ENCODE measurements at regions not wholly inside any gene's neighbourhood (a gene's known extent, or its start where the extent isn't known, plus 50 kb on each side); places are given as distances from the start of the nearest gene placed in this dataset.

- Mint-ChIP-seq H3K27me3 (ENCODE audit: unreplicated experiment) (peaks cover 100% of the 10 kb centered on the region), H3K36me3 (ENCODE audit: insufficient read depth, unreplicated experiment) (no peaks in the 10 kb centered on the region), H3K27ac (ENCODE audit: unreplicated experiment) (no peak overlapping the region), H3K4me1 (ENCODE audit: low read depth, unreplicated experiment) (no peaks in the 10 kb centered on the region), H3K4me3 (ENCODE audit: low read depth, unreplicated experiment) (no peak overlapping the region), H3K9me3 (ENCODE audit: low read depth, unreplicated experiment) (no peaks in the 10 kb centered on the region)
- CTCF ChIA-PET, result interaction anchor here (0.6 to 0.7 kb wide), 2 partner anchors 56 to 1697 kb away, joined by 3 read pairs; no protein-coding TSS in a partner anchor
- intact Hi-C loops (cut with micrococcal nuclease; ENCODE audit: unreplicated experiment), result no loop called here
- no peak for DNase-seq
- no peak for TF ChIP-seq CTCF (IDR thresholded peaks at IDR 0.05; ENCODE audit: unreplicated experiment)
- no TSS peak for BruUV-seq (replicated peaks)
Observed at GRCh38 chr22:19615867-19616581, 91.8 kb upstream of the CLDN5 start.

- Mint-ChIP-seq H3K4me3 (ENCODE audit: low read depth, unreplicated experiment) (no peak overlapping the region), H3K9me3 (ENCODE audit: low read depth, unreplicated experiment) (no peaks in the 10 kb centered on the region), H3K27ac (ENCODE audit: unreplicated experiment) (no peak overlapping the region), H3K27me3 (ENCODE audit: unreplicated experiment) (peaks cover 92% of the 10 kb centered on the region), H3K36me3 (ENCODE audit: insufficient read depth, unreplicated experiment) (no peaks in the 10 kb centered on the region), H3K4me1 (ENCODE audit: low read depth, unreplicated experiment) (no peaks in the 10 kb centered on the region)
- DNase-seq, result no peak
- TF ChIP-seq CTCF (IDR thresholded peaks at IDR 0.05; ENCODE audit: unreplicated experiment), result no peak
- intact Hi-C loops (cut with micrococcal nuclease; ENCODE audit: unreplicated experiment), result no loop called here
- CTCF ChIA-PET, result interaction anchor here (0.8 kb wide), 1 partner anchor 10 kb away, joined by 3 read pairs; no protein-coding TSS in a partner anchor
- no TSS peak for BruUV-seq (replicated peaks)
Observed at GRCh38 chr22:19619144-19620009, 94.9 kb upstream of the SEPTIN5 start.

- no peak for TF ChIP-seq CTCF (IDR thresholded peaks at IDR 0.05; ENCODE audit: unreplicated experiment)
- H3K4me3 Mint-ChIP-seq (ENCODE audit: low read depth, unreplicated experiment), result no peak overlapping the region
- peaks cover 85% of the 10 kb centered on the region for H3K27me3 Mint-ChIP-seq (ENCODE audit: unreplicated experiment)
- no peak for DNase-seq
- no TSS peak for BruUV-seq (replicated peaks)
- H3K36me3 Mint-ChIP-seq (ENCODE audit: insufficient read depth, unreplicated experiment), result no peaks in the 10 kb centered on the region
- H3K4me1 Mint-ChIP-seq (ENCODE audit: low read depth, unreplicated experiment), result no peaks in the 10 kb centered on the region
- H3K9me3 Mint-ChIP-seq (ENCODE audit: low read depth, unreplicated experiment), result no peaks in the 10 kb centered on the region
- intact Hi-C loops (cut with micrococcal nuclease; ENCODE audit: unreplicated experiment), result no loop called here
- no peak overlapping the region for H3K27ac Mint-ChIP-seq (ENCODE audit: unreplicated experiment)
- CTCF ChIA-PET, result interaction anchor here (0.6 kb wide), 2 partner anchors 21 to 536 kb away, joined by 6 to 8 read pairs; no protein-coding TSS in a partner anchor
Observed at GRCh38 chr22:19620742-19621371, 93.4 kb upstream of the SEPTIN5 start.

DNA sequence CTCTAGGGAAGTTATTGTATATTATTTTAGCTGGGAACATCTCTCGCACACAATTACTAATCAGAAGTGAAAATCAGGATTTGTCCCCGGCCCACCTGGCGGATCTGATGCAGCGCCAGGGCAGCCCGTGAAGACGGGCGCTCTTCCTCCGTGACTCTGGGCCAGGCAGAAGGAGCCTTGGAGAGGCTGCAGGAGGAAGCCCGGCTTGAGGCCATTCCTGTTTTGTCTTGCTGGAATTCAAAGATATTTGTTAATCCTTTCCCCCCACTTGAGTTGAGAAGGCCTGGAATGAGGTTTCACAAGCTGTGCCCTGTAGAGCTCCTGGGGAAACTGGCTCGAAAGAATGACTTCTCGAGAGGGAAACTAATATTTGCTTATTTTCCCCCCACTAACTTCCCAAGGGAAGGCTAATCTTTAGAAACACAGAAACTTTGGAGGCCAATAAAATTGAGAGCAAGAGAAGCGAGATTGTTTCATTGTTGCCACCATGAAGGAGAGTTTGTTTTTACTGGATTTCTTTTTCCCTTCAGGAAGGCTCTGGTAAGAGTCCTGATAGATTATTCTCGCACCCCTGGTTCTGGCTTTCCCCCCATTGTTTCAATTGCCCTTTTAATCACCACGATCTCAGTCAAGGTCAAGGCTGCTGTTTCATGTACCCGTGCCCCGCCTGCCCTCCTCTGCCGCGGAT lies 92.8 kb upstream of the SEPTIN5 start:
- DNase-seq, result no peak
- peaks cover 85% of the 10 kb centered on the region for H3K27me3 Mint-ChIP-seq (ENCODE audit: unreplicated experiment)
- no peaks in the 10 kb centered on the region for H3K4me1 Mint-ChIP-seq (ENCODE audit: low read depth, unreplicated experiment)
- CTCF ChIA-PET, result interaction anchor here (0.6 to 0.7 kb wide), 2 partner anchors 25 to 537 kb away, joined by 3 to 8 read pairs; no protein-coding TSS in a partner anchor
- no peak for TF ChIP-seq CTCF (IDR thresholded peaks at IDR 0.05; ENCODE audit: unreplicated experiment)
- H3K4me3 Mint-ChIP-seq (ENCODE audit: low read depth, unreplicated experiment), result no peak overlapping the region
- no TSS peak for BruUV-seq (replicated peaks)
- H3K36me3 Mint-ChIP-seq (ENCODE audit: insufficient read depth, unreplicated experiment), result no peaks in the 10 kb centered on the region
- intact Hi-C loops (cut with micrococcal nuclease; ENCODE audit: unreplicated experiment), result no loop called here
- H3K27ac Mint-ChIP-seq (ENCODE audit: unreplicated experiment), result no peak overlapping the region
- H3K9me3 Mint-ChIP-seq (ENCODE audit: low read depth, unreplicated experiment), result no peaks in the 10 kb centered on the region

All from Calu3 (cell line).